Tibial nerve (tissue), 4 donors: ENCODE measurements at regions not wholly inside any gene's neighbourhood (a gene's known extent, or its start where the extent isn't known, plus 50 kb on each side); places are given as distances from the start of the nearest gene placed in this dataset.

Experiments
- EP300 ChIP-seq, 2 donors: sonication (generic); formaldehyde crosslinking; IDR thresholded peaks; one replicate each; pipeline ENCODE4 v1.6.1; 2017; ENCODE audit warnings: antibody characterized with exemption in 2 of 2, mild to moderate bottlenecking in 1 of 2
- TF ChIP-seq, protein P1 (sequence below), 5 experiments: fragments of 200-600 bp in 3 of 5; fragments of 450-650 bp in 2 of 5; sonication (generic) in 3 of 5; IDR thresholded peaks; one replicate each; pipeline ENCODE4 v1.5.1; 2016 to 2019; ENCODE audit warnings: antibody characterized with exemption in 5 of 5, mild to moderate bottlenecking in 3 of 5, moderate library complexity in 2 of 5

DNA sequence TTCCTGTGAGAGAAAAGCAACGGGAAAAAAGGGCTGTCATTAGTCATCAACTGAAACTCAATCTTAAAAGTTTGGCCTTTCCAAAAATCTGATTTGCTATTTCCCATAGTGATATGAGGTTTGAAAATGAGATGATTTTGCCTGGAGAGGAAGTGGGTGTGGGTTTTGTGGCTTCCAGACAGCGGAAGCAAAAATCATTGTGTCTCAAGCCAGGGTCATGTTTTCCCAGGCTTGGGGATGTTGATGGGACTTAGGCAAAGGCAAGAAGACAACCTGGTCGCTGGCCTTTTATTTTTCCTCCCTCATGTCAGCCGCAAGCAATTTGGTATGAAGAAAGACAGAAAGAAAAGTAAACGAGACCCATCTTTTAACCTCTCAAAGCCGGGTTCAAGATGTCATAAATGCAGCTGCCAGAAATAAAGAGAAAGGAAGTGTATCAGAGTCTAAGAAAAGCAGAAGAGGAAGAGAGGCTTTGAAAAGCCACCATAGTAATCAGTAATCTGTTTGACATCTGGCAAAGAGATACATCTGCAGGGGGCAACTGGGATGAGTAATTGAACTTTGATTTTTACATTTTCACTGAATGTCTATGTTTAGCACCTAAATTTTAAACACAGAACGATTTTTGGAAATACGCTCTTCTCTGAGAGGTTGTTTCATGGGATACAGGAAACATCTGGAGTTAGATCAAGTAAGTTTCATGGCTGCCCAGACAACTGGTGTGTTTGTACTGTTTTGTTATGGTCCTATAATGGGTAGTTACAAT is 521.6 kb upstream of the SLIT2 start:
- TF ChIP-seq, protein P1, sequence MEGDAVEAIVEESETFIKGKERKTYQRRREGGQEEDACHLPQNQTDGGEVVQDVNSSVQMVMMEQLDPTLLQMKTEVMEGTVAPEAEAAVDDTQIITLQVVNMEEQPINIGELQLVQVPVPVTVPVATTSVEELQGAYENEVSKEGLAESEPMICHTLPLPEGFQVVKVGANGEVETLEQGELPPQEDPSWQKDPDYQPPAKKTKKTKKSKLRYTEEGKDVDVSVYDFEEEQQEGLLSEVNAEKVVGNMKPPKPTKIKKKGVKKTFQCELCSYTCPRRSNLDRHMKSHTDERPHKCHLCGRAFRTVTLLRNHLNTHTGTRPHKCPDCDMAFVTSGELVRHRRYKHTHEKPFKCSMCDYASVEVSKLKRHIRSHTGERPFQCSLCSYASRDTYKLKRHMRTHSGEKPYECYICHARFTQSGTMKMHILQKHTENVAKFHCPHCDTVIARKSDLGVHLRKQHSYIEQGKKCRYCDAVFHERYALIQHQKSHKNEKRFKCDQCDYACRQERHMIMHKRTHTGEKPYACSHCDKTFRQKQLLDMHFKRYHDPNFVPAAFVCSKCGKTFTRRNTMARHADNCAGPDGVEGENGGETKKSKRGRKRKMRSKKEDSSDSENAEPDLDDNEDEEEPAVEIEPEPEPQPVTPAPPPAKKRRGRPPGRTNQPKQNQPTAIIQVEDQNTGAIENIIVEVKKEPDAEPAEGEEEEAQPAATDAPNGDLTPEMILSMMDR (IDR thresholded peaks at IDR 0.05), result no peak
- no peak for TF ChIP-seq EP300 (IDR thresholded peaks at IDR 0.05)
